ENCODE measurements at regions not wholly inside any gene's neighbourhood (a gene's known extent, or its start where the extent isn't known, plus 50 kb on each side); places are given as distances from the start of the nearest gene placed in this dataset.

GRCh38 chr10:129157185-129157584, 309.9 kb upstream of the MGMT start:
- H3K4me1 Mint-ChIP-seq (ENCODE audit: unreplicated experiment): no peaks in the 10 kb centered on the region
- H3K27ac Mint-ChIP-seq: no peak overlapping the region
- no peak for TF ChIP-seq CTCF (conservative IDR thresholded peaks at IDR 0.05)
- no peaks in the 10 kb centered on the region for H3K27me3 Mint-ChIP-seq
- DNase-seq (ENCODE audit: extremely low spot score, unreplicated experiment): no peak
- no peak overlapping the region for H3K4me3 Mint-ChIP-seq
- peaks cover 15% of the 10 kb centered on the region for H3K9me3 Mint-ChIP-seq
- no peaks in the 10 kb centered on the region for H3K36me3 Mint-ChIP-seq

GRCh38 chr10:129161150-129161549, 305.9 kb upstream of the MGMT start:
- TF ChIP-seq CTCF (conservative IDR thresholded peaks at IDR 0.05): no peak
- Mint-ChIP-seq H3K36me3 (no peaks in the 10 kb centered on the region), H3K4me3 (peak overlapping the region; percentile 25), H3K4me1 (ENCODE audit: unreplicated experiment) (peaks cover 11% of the 10 kb centered on the region), H3K9me3 (peaks cover 11% of the 10 kb centered on the region), H3K27me3 (no peaks in the 10 kb centered on the region), H3K27ac (no peak overlapping the region)
- DNase-seq (ENCODE audit: extremely low spot score, unreplicated experiment): no peak

GRCh38 chr10:129163531-129163930, 303.5 kb upstream of the MGMT start:
- H3K4me3 Mint-ChIP-seq: no peak overlapping the region
- DNase-seq (ENCODE audit: extremely low spot score, unreplicated experiment): no peak
- no peaks in the 10 kb centered on the region for H3K36me3 Mint-ChIP-seq
- peaks cover 12% of the 10 kb centered on the region for H3K4me1 Mint-ChIP-seq (ENCODE audit: unreplicated experiment)
- H3K9me3 Mint-ChIP-seq: peaks cover 6% of the 10 kb centered on the region
- H3K27ac Mint-ChIP-seq: peak overlapping the region; percentile 32
- no peak for TF ChIP-seq CTCF (conservative IDR thresholded peaks at IDR 0.05)
- H3K27me3 Mint-ChIP-seq: no peaks in the 10 kb centered on the region

GRCh38 chr10:129165076-129165720, 301.8 kb upstream of the MGMT start:
- TF ChIP-seq CTCF (conservative IDR thresholded peaks at IDR 0.05): no peak
- no peak for DNase-seq (ENCODE audit: extremely low spot score, unreplicated experiment)
- Mint-ChIP-seq H3K27me3 (no peaks in the 10 kb centered on the region), H3K27ac (no peak overlapping the region), H3K4me1 (ENCODE audit: unreplicated experiment) (peaks cover 18% of the 10 kb centered on the region), H3K9me3 (peaks cover 6% of the 10 kb centered on the region), H3K4me3 (no peak overlapping the region), H3K36me3 (no peaks in the 10 kb centered on the region)

GRCh38 chr10:129165770-129166169, 301.3 kb upstream of the MGMT start:
- no peaks in the 10 kb centered on the region for H3K36me3 Mint-ChIP-seq
- H3K4me1 Mint-ChIP-seq (ENCODE audit: unreplicated experiment): peaks cover 18% of the 10 kb centered on the region
- no peak overlapping the region for H3K4me3 Mint-ChIP-seq
- no peak for TF ChIP-seq CTCF (conservative IDR thresholded peaks at IDR 0.05)
- DNase-seq (ENCODE audit: extremely low spot score, unreplicated experiment): no peak
- no peaks in the 10 kb centered on the region for H3K27me3 Mint-ChIP-seq
- H3K9me3 Mint-ChIP-seq: peaks cover 6% of the 10 kb centered on the region
- no peak overlapping the region for H3K27ac Mint-ChIP-seq

- Mint-ChIP-seq H3K9me3 (no peaks in the 10 kb centered on the region), H3K36me3 (no peaks in the 10 kb centered on the region), H3K27me3 (no peaks in the 10 kb centered on the region), H3K27ac (no peak overlapping the region), H3K4me1 (ENCODE audit: unreplicated experiment) (peaks cover 12% of the 10 kb centered on the region), H3K4me3 (no peak overlapping the region)
- no peak for TF ChIP-seq CTCF (conservative IDR thresholded peaks at IDR 0.05)
- no peak for DNase-seq (ENCODE audit: extremely low spot score, unreplicated experiment)
These were observed 298.4 kb upstream of the MGMT start for GRCh38 chr10:129168660-129169059.

All from type B pancreatic cell (in vitro differentiated cells).